GM19452 (cell line): ENCODE measurements at regions not wholly inside any gene's neighbourhood (a gene's known extent, or its start where the extent isn't known, plus 50 kb on each side); places are given as distances from the start of the nearest gene placed in this dataset.
"Not testable (repeated sequence)": the region's sequence is repeated elsewhere in the genome, so short reads cannot be mapped to it uniquely, and the experiment has no call there.

ENCODE experiments used
- ATAC-seq: cut with Tn5 transposase; IDR thresholded peaks from one replicate; pipeline ENCODE4 v1.9.1; 2021; ENCODE audit not compliant: unreplicated experiment

DNA sequence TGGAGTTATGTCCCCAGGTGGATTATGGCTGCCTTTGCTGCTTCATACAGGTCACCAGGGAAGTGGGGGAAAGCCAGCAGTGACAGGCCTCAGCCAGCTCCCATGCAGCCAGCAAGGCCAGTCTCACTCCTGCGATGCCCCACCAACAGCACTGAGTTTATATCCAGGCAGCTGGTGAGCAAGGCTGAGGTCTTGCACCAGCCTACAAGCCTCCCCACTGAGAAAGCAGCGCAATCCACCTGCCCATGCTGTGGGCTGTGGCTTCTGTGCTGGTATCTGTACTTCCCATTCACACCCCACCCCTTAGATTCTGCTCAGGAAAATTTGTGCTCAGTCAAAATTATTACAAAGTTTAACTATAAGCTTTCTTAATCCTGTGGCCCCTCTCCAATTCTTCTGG is 153.5 kb downstream of the HHIP start:
- ATAC-seq = no peak

DNA sequence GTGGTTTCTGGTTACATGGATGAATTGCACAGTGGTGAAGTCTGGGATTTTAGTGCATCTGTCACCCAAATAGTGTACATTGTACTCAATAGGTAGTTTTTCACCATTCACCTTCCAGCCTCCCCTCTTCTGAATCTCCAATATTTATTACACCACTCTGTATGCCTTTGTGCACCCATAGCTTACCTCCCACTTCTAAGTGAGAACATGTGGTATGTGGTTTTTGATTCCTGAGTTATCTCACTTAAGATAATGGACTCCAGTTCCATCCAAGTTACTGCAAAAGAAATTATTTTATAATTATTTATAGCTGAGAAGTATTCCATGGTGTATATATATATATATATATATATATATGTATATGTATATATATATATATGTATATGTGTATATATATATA is 155.8 kb downstream of the HHIP start:
- ATAC-seq = no peak

DNA sequence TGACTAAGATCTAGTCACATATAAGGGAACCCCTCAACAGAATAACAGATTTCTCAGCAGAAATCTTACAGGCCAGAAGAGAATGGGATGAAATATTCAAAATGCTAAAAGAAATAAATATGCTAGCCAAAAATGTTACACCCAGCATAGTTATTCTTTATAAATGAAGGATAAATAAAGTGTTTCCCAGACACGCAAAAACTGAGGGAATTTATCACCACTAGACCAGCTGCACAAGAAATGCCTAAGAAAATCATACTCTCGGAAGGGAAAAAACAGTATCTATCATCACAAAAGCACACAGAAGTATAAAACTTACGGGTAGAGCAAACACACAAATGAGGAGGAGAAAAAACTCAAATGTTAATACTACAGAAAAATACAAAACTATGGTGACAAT is 162.1 kb downstream of the HHIP start:
- ATAC-seq = no peak

DNA sequence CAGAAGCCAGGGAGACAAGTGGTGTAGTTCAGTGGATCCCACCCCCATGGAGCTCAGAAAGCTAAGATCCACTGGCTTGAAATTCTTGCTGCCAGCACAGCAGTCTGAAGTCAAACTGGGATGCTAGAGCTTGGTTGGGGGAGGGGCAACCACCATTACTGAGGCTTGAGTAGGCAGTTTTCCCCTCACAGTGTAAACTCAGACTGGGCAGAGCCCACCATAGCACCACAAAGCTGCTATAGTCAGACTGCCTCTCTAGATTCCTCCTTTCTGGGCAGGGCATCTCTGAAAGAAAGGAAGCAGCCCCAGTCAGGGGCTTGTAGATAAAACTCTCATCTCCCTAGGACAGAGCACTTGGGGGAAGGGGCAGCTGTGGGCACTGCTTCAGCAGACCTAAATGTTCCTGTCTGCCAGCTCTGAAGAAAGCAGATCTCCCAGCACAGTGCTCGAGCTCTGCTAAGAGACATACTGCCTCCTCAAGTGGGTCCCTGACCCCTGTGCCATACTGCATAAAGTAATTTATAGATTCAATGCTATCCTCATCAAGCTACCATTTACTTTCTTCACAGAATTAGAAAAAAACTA is 163.2 kb downstream of the HHIP start:
- ATAC-seq = no peak

DNA sequence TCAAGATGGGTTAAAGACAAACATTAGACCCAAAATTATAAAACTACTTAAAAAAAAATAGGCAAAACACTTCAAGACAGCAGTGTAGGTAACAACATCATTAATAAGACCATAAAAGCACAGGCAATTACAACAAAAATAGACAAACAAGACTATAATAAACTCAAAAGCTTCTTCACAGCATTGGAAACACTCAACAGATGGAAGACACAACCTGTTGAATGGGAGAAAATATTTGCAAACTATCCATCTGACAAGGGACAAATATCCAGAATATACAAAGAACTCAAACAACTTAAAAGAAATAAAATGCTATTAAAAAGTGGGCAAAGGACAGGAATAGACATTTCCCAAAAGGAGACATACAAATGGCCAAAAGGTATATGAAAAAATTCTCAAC is 170.7 kb downstream of the HHIP start:
- no peak for ATAC-seq

DNA sequence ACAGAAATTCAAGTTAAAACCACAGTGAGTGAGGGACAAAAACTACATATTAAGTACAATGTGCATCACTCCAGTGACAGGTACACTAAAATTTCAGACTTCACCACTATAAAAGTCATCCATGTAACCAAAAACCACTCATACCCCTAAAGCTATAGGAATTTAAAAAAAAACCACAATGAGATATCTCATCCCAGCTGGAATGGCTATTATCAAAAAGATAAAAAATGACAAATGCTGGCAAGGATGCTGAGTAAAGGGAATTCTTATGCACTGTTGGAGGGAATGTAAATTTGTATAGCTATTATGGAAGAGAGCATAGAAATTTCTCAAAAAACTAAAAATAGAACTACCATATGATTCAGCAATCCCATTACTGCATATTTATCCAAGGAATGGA is 171.1 kb downstream of the HHIP start:
- ATAC-seq = no peak

DNA sequence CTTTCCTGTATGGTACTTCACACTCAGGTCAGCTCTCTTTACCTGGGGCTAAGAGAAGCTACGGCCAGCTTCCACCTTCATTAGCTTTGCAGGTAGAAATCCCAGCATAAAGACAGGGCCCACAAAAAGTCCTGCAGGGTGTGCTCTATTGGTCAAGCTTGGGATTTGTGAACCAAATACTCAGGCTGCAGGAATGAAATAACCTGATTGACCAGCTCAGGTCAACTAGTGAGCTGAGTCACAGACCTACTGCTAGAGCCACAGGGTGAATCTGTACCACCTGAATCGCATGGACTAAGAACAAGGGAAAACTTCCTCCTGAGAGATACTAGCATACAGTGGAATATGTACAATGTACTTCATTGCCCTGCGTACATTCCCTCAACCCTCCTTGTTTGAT is 172.2 kb downstream of the HHIP start:
- ATAC-seq = no peak

DNA sequence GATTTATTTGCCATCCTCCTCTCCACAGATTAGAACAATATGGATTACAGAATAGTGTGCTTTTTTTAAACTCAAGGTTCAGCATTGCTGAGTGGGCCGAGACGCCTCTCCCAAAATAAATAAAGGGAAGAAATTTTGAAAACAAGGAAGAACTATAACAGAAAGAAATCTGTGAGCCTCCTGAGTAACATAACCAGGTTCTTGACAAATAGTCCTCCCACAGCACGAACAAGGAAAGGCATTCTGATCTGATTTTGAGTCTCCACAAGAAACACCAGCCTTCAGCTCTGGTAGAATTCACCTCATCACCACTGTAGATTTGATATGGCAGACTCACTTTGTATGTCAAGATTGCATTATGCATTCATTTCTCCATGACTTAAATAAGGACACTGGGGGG is 173.6 kb downstream of the HHIP start:
- no peak for ATAC-seq

DNA sequence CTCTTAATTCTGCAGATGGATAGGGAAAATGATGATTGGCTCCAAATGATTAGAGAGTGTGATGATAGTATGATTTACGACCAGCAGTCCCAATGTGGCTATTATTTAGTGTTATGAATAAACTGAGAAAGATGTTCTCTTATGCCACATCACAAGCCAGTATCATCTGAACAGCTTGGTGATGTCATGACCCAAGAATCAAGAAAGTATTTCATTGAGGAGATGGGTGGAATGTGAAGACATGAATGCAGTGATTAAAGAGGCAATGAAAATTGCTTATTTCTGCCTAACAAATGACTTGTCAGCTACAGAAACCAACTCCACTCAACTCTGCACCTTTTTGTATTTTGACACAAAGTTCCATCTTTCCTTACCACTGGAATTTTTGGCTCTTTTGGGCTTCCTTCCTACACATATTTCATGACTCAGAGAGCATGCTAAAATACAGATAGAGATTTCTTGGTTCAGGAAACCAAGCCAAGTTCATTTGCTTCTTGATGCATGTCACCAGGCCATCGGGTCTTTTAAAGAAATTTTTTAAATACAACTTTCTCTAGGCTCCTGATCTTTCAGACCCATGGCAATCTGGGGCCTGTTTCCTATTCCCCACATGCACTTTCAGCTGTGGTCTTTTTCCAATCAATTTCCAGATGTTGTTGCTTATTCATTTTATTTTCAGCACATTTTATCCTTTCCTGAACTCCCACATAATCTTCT is 174.2 kb downstream of the HHIP start:
- ATAC-seq = no peak

DNA sequence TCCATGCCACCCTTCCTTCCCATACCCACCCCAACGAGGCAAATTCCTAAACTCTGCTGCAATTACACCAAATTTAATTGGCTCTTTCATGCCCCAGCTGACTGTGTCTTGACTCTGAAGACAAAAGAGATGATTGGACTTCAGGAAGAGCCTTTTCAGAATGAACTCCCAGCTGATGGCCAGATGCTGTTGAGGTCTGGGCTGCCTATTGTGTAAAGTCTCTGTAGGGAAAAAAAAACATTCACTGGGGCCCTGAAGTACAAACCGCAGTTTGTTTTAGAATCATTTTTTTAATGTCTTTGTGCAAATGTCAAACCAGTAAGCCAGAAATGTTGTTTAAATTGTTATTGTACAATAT is 174.8 kb downstream of the HHIP start:
- ATAC-seq = no peak

DNA sequence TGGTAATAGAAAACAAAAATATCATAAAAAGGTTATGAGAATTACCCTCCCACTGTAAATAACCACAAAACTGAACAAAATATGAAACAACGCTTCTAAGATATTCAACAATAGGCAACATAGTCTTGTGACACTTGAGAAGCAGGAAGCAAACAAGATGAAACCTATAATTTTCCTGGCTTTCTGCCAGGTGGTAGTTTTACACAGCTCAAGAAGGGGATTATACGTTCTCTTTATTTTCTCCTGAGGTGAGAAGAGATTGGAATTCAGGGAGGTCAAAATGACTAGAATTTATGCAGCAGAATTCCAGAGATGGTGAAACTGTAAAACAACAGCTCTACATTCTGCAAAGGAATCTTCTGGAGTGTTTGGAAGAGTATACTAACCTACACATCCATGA is 186.0 kb downstream of the HHIP start:
- ATAC-seq = no peak

DNA sequence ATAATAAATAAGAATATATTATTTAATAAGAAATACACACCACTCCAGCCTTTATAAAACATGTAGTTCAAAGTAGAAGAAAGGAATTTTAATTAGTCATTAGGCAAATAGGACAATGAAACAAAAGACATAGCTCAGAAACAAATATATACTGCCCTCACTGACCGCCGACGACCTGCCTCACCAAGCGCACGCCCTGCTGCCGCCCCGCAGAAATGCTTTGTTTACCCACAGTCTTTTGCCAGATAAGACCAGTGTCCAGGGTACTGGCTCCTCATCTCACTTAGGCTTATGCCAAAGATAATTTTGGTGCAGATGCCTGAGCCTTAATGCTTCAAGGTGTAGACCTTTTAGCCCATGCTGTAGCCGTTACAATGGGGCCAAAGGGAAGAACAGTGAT is 199.5 kb downstream of the HHIP start:
- ATAC-seq = no peak

DNA sequence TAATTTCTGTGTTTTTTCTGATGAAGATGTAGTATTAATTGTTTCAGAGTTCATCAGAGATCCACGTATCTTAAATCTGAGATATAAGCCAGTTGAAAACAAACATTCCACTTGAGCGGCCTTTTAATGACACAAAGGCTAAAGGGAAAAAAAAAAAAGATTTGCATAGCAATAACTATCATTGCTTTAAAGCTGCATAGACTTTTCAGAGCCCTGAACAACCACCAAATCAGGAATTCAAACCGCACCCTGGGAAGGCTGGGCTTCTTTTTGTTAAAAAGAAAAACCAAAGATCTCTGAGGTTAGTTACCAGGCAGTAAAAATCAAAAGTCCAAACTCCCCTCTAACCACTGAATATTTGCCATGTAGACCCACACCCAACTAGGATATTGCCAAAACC is 206.0 kb downstream of the HHIP start:
- no peak for ATAC-seq

DNA sequence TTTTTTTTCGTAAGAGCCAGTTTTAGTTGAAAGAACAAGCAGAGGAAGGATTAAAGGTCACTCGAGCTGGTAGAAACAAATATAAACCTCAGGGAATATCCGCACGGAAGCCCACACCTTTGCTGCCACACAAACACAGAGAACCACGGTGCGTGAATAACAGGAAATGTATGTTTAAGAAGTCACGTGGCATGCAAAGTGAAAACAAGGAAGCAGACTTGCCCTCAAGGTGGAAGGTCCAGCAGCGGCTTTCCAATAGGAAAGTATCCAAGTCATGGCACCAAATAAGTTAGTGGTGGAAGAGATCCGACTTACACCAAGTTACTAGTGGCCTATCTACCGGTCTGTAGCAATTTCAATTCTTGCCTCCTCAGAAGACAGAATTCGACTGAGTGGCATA is 215.5 kb downstream of the HHIP start:
- no peak for ATAC-seq

DNA sequence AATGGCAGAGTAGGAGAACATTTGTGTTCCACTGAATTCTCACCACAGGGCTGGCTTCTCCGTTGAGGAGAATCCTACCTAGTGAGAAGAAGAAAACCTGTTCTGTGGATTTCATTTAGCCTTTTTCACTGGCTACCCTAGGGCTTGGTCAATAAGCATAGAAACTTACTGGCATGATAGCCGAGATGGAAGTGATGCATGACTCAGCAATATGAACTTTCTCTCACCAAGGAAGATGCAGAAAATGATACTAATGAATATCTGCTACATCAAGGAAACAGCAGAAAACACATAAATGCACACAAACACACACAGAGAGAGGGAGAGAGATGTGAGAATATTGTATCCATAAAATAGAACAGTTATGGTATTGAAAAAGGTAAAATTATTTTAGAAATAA is 216.3 kb downstream of the HHIP start:
- ATAC-seq = no peak

DNA sequence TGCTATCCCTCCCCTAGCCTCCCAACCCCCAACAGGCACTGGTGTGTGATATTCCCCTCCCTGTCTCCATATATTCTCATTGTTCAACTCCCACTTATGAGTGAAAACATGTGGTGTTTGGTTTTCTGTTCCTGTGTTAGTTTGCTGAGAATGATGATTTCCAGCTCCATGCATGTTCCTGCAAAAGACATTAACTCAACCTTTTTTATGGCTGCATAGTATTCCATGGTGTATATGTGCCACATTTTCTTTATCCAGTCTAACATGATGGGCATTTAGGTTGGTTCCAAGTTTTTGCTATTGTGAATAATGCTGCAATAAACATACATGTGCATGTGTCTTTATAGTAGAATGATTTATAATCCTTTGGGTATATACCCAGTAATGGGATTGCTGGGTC is 218.9 kb downstream of the HHIP start:
- not testable (repeated sequence) for ATAC-seq

DNA sequence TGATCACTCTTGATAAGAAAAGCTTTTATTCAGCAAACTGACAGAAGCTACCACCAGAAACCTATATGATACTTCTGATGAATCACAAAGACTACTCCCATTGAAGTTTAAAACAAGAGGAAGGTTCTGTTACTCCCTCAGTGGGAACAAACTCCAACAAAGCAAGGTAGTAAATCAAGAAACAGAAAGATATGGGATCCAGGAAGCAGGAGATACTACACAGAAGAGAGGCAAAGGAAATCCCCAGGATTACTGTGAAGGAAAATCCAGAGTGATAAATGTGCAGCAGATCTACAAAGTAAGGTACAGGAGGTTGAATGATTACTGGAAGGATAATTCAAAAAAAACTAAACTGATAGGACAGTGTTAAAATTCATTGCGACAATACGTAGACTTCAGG is 222.4 kb downstream of the HHIP start:
- ATAC-seq = no peak

DNA sequence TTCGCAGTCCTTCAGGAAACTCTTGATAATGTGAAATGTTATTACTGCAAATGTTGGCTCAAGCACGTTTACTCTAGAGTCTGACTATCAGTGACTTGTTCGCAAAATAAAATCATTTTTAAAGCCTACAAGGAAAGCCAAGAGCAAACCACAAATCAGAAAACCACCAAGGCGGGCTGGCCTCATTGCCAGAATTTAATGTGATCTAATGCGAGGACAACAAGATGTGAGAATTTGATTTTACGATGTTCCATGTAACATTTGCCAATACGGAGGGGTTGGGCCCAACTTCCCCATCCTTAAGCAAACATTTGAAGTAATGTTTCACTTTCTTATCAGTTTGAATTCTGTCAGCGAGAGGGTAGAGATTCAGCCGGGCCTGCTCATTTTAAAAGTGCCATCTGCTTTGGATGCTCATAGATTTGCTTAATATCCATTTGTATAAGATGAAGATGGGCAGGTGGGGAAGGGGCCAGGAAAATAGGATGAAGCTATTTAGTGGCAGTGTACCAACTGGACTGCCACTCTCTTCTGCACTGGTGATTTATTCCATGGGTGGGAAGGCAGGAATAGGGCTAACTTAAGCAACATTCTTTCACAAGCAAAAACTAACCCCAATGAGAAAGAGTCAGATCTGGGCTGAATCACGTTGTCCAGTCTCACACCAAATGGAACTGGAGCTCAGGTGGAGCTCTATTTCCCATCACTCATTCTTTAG is 225.3 kb downstream of the ANAPC10 start:
- no peak for ATAC-seq

DNA sequence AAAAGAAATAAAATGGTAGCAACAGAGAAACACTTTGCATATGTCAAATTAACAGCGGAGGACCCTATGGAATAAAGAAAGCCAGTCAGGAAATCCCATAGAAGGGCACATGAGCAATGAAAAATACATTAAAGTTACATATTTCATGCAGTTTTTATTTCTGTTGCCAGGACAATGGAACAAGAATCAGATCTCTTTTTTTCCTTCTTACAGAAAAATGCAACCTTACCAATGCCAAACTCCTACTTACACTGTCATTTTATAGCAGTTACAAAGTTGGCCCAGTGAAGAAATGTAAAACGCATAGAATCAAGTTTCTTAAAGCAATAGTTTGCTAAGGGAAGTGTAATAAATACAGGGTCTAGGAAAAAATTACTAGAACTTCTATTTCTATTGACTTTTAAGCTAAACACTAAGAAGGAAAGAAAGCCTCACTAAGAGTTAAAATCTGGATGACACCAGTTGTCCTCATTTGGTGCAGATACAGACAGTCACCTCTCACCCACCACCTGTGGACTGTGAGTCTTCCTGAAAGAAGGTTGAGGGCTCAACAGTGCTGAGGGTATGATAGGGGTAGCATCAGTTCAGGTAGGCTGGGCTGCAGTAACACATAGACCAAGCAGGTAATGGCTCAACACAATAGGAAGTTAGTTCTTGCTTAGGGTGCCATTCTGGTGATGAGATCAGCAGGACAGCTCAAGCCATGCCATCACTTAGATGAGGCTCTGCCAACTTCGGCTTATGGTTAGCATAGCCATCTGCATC is 224.6 kb downstream of the ANAPC10 start:
- ATAC-seq = no peak

DNA sequence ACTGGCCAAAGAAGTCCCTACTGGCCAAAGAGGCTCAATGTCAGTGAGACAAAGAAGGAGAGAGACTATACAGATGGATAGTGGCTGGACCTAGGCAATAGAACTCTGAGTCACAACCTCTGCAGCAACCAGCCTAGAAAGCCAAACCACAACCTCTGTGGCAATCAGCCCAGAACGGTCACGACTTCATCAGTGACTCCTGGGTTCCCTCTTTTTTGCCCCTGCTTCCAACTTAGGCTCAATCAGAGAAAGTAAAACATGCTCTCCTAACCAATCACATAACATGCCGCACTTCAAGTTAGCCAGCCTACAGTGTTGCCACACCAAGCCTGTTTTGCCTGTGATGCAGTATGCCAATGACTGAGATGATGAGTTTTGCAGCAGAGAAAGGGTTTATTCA is 203.4 kb downstream of the ANAPC10 start:
- ATAC-seq = no peak

DNA sequence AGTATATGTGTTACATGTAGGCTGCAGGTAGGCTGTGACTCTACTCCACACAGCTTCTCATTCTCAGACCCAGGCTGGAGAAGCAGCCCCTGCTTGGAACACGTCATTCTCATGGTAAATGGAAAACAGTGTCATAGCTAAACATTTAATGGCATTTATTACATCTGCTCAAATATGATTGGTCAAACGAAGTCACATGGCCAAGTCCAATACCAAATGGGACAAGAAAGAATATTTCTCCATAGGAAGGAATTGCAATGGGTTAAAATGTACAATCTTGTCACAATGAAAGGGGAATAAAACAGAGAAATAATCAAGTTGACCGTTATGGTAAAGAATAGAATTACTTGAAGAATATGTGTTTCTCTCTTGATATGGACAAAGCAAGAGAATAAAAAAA is 198.6 kb downstream of the ANAPC10 start:
- ATAC-seq = no peak

DNA sequence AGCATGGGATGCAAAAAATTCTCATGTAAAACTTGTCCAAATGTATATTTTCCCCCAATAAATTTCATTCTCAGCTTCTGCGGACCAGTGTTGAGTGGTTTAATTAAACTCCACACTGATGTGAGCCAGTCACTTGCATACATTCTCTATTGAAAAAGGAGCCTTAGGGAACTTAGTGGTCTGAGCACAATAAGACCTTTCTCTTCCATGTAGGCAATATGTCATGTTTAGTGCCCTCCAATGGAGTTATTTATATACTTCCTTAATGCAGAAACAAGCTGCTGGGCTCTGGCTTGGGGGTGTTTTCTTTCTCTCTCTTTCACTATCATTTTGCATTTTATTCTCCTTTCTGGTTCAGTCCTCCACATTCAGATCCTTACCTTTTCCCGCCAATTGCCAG is 196.9 kb downstream of the ANAPC10 start:
- ATAC-seq = no peak
